Lower leg skin (tissue), 3 donors: ENCODE measurements at regions not wholly inside any gene's neighbourhood (a gene's known extent, or its start where the extent isn't known, plus 50 kb on each side); places are given as distances from the start of the nearest gene placed in this dataset.

Experiments
- CTCF ChIP-seq, 3 donors: fragments of 450-650 bp; IDR thresholded peaks; one replicate each; pipeline ENCODE4 v1.5.1; 2016; ENCODE audit warnings: antibody characterized with exemption in 3 of 3, mild to moderate bottlenecking in 3 of 3, moderate library complexity in 2 of 3
- POLR2A ChIP-seq, 2 donors: fragments of 450-650 bp; IDR thresholded peaks; one replicate each; pipeline ENCODE4 v1.6.1; 2016 to 2017; ENCODE audit warnings: antibody characterized with exemption in 2 of 2, mild to moderate bottlenecking in 1 of 2, moderate library complexity in 1 of 2

- TF ChIP-seq POLR2A (IDR thresholded peaks at IDR 0.05) (no peak), CTCF (IDR thresholded peaks at IDR 0.05) (no peak)
These were observed 237.6 kb downstream of the MMUT start for GRCh38 chr6:49225471-49225870.
